Stimulated activated CD4-positive, alpha-beta T cell treated with anti-CD3 and anti-CD28 coated beads, Interleukin-1b, Interleukin-23, amount 100 ng/mL, for 1 hour (primary cell): ENCODE measurements at regions not wholly inside any gene's neighbourhood (a gene's known extent, or its start where the extent isn't known, plus 50 kb on each side); places are given as distances from the start of the nearest gene placed in this dataset.
A peak's percentile ranks its signal among the peaks of the same experiment; 100 is the strongest.
"Not testable (repeated sequence)": the region's sequence is repeated elsewhere in the genome, so short reads cannot be mapped to it uniquely, and the experiment has no call there.

ENCODE experiments used
- DNase-seq, 2 donors: peaks; one replicate each; pipeline ENCODE4 v3.0.0-alpha.2; 2020; ENCODE audit warnings: low read depth in 2 of 2

DNA sequence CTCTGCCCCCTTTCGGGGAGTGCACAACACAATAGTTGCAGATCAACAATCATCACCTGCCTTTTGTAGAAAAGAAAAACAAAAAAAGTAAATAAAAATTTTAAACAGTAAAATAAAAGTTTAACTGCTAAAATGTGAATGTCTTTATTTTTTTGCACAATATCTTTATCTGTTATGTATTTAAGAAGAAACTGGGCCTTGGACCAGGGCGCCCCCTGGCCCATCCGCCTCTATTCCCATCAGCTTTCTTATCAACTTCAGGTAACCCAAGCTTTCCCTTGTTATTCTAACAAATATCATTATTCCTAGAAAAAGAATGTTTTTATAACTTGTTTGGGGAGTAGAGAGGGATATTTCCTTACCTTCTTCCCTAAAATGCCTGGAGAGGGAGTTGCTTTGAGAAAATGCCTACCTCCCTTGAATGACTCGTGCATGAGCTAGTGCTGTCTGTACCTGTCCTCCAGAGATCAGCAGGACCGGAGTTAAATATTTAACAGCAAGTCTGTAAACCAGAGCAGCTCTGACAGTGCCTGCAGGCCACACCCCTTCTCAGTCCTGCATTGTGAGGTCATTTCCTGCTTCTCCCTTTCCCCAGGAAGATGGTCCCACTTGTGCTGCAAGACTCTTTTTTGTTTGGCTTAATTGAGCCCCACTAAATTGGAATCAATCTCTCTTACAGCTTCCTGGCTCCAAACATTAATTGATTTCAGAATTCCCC, 192.8 kb upstream of the RGS6 start:
- no peak for DNase-seq

GRCh38 chr14:71741241-71741640, 191.0 kb upstream of the RGS6 start:
- DNase-seq, result no peak

DNA sequence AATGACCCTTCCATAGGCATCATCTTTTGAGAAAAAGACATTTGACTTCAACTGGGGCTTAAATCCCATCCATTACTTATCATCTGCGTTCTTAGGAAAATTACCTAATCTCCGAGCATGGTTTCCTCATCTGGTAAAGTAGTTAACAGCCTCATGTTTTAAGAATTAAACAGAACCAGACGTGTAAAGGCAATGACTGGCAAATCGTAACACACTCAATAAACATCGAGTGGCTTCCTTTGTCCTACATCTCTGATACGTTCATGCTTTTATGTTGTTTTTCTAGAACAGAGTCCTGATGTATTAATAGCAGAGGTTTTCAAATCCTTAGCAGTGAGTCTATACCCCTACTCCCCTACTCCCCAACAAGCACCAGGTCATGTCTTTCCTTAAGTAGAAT, 189.7 kb upstream of the RGS6 start:
- DNase-seq, result no peak

DNA sequence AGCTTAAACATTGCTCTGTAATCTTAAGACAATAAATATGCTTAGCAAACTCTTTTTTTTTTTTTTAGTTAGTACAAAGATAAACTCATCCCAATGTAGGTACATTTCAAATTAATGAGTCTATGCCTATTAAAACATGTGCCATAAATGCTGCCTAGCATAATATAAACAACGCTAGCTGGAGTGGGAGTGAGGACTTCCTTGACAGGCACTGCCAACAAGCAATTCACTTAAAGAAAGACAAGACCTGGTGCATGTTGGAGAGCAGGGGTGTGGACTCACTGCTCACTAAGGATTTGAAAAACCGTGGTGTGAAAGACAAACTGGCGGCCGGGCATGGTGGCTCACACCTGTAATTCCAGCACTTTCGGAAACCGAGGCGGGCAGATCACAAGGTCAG, 187.2 kb upstream of the RGS6 start:
- DNase-seq, result no peak

DNA sequence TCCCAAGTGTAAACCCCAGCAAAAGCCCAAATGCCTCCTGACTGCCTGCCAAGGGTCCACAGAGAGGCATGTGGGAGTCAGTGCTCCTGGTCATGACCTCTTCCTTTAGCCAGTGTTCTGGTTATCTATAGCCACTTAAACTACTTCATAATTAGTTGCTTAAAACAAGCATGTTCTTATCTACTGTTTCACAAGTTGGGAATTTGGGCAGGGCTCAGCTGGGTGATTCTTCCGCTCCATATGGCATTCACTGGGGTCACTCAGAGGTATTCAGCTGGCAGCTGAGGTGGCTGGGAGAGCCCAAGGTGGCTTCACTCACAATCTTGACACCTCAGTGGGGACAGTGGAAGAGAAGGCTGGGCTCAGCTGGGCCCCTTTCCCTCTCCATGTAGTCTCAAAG, 184.0 kb upstream of the RGS6 start:
- DNase-seq, result no peak

DNA sequence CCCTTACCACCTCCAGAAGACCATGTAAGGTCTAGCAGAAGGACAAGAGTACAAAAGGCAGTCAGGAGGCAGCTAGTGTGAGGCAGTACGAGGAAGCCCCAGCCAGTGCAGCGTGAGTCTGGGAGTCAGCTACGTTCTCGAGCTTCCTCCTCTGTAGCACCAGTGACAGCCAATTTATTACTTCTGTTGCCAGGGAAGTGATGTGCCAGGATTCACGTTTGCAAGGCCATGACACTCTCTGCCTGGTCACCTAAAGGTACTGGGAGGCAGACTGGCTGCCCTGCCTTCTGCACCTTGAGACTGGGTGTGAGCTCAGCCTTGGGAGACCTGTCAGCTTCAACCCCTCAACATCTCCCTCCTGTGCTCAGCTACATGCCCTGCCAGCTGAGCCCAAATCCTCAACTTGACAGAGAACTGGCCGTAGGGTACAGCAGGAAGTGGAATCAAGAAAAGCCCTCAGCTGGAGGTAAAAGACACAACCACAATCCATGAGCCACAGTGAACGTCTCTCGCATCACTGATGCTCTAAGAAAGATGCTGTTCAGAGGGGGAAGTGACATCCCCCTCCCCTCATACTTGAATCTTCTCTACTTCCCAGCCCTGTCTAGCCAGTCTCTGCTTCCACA, 182.5 kb upstream of the RGS6 start:
- no peak for DNase-seq

DNA sequence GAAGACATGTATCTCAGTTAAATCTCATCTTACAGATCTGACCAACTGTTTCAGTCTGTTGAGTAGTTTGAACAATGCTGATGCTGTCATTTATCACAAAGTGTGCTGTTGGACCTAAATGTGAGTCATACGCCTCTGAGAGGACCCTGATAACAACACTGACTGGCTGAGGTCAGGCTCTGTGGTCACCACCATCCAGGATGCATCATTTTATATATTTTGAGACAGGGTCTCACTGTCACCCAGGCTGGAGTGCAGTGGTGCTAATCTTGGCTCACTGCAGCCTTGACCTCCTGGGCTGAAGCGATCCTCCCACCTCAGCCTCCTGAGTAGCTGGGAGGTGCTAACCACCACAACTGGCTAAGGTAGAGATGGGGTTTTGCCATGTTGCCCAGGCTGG, 181.0 kb upstream of the RGS6 start:
- DNase-seq, result no peak

DNA sequence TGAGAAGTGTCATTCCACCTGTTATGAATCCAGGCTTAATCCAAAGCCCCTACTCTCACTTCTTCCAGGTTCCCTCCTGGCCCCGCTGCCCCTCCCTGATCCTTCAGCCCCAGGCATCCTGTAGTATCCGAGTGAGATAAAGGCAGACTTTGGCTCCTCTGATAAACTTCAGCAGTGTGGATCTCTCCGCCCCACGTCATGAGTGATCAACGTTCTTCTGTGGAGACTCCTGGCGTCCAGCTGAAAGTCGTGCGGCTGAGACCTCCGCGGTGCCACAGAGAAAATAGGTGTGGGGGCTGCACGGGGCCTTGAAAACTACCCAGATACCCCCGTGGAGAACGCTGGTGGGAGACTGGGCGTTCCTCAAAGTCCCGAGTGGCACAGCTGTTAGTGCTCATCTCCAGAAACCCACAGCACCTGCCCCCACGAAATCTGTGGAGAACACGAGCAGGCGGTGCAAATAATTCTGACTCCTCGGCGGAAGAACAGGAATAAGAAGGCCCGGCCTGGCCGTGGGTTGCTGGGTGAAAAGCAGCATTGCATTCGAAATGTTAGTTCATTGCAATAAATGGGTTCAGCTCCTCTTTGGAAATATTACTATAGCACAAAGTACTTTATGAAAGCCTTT, 180.0 kb upstream of the RGS6 start:
- no peak for DNase-seq

DNA sequence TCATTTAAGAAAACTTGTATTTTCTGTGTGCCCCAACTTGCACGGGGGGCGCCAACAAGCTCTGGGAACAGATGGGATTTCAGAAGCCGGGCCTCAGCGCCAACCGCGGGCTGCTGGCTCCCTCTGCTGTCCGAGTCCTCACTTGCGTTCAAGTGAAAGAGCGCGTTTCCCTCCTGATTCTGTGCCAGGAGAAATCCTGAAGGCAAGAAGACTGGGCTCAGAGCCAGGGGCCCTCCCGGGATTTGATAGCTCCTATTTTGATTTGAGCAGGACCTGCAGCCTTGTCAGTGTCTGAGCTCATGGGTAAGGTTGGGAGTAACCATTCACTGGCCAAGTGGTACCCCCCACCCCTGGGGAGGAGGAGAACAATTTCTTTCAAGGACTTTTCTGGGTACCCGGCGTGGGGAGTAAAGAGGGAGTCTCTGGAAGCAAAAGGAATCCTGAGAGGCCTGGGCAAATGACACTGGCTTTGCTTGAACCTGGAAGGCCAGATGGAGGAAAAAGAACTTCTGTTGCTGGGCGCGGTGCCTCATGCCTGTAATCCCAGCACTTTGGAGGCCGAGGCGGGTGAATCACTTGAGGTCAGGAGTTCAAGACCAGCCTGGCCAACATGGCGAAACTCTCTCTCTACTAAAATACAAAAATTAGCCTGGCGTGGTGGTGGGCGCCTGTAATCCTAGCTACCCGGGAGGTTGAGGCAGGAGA, 179.0 kb upstream of the RGS6 start:
- DNase-seq, result peak; percentile 29 to 50

GRCh38 chr14:71753976-71754375, 178.3 kb upstream of the RGS6 start:
- DNase-seq, result no peak

DNA sequence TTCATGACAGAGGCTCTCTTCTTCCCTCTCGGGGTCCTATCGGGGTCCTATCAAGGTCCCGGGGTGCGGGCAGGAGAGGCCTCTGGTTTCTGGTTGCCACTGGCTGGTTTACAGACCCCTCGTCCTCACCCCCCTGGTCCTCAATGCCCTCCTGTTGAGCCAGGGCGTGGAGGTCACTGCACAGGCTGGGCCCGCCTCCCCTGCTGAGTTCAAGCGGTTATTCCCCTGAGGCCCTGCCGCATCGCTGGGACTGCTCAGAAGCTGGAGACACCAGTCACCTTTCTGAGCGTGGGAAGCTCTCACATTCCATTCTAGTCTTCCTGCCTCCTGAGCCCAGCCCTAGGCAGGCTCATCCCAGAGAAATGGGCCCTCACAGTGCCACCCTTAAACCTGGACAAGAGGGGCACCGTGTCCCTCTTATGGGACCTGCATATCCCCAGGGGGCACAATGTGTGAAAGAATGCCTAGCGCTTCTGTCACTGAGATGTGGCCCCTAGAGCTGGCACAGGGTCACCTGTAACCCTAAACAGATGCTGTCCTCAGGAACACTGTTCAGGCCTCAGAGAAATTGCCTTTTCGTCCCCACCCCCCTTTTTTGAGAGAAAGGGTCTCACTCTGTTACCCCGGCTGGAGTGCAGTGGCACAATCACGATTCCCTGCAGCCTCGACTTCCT, 177.7 kb upstream of the RGS6 start:
- no peak for DNase-seq

DNA sequence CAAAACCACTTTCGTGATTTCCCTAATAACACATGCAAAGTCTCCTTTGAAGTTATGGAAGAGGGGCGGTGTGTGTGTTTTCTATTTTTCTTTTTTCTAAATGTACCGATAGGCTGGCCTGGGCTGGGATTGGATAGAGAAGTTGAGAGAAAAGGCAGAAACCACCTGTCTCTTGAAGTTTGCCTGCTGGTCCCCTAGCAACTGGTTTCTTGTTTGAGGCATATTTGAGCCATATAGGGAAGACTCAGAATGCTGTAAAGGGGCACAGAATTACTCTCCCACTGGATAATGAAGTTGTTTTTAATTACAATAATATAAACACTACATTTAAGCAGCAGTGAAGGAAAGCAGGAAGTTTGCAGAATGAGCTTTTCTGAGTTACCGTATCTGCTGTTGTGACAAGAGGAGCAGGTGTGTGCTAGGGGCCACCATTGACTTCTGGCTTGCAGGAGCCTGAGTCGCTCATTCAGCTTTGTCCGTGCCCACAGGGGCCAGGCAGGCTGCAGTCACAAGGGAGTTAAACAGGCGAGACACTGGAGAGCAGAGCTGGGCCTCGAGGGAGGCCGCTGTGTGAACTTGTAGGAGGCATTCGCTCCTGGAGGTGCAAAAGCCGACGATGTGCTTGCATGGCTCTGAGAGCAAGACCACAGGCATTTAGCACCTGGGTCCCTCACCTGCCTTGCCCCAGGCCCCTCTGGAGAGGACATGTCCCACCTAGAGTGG, 173.8 kb upstream of the RGS6 start:
- no peak for DNase-seq

DNA sequence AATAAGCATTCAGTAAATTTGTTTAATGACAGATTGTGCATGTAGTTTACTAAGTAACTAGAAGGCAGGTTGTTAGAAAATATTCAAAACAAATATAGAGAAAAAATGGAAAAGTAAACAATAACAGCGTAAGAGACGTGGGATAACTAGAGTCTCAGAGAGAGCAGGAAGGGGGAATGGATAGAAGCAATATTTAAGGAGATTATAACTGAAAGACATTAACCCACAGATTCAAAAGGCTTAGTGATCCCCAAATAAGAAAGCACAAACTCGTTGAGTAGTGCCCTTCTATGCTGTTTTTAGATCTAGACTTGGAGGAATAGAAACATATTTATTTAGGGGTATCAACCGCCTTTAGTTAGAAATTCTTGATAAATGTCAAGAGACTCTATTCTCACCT, 169.7 kb upstream of the RGS6 start:
- no peak for DNase-seq

DNA sequence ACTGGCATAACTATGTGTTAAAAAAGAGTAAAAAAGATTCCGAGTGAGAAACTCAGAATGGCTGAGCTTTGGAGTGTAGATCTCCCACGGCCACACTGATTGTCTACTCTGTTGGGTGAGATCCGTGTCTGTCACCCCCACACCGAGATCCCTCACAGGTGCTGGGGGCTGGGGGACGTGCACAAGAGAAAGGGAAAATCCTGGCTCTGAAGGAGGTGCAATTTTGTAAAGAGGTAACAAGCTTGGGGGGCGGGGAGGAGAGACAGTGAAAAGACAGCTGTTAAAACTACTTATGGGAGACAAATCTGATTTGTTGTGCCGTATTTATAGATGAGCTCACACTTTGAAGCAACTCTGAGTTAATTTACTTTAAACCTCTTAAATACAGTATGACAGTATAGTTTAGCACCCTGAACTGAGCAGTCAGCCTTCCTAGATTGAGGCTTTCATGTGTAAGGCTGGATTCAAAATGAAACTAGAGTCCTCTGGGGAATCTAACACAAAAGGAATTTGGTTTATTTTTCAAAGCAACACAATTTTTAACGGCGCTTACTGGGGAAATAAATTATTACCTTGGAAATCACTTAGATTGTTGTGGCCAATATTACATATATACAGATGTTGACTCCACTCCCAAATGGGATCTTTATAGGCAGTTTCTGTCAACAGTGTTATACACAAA, 167.4 kb upstream of the RGS6 start:
- DNase-seq, result no peak

- no peak for DNase-seq
These were observed 166.7 kb upstream of the RGS6 start for GRCh38 chr14:71765505-71765904.

- DNase-seq, result no peak
These were observed 161.8 kb upstream of the RGS6 start for GRCh38 chr14:71770431-71770830.

GRCh38 chr14:71771421-71771820, 160.8 kb upstream of the RGS6 start:
- DNase-seq, result not testable (repeated sequence)

DNA sequence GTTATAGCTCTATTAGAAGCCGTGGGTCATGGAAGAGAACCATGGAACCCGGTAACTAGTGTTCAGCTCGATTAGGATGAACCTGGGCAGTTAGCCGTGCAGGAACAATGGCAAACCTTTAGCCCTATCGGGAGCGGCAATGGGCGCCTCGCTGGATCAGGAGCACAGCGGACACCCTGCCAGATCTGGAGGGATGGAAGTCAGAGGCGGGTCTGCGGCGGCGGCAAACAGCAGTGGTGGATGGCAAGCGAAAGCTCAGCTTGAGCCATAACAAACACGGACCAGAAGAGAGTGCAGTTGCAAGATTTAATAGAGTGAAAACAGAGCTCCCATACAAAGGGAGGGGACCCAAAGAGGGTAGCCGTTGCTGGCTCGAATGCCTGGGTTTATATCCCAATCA, 160.2 kb upstream of the RGS6 start:
- not testable (repeated sequence) for DNase-seq

GRCh38 chr14:71773898-71774481, 158.2 kb upstream of the RGS6 start:
- no peak for DNase-seq
